Testis (tissue), 2 donors: ENCODE measurements at regions not wholly inside any gene's neighbourhood (a gene's known extent, or its start where the extent isn't known, plus 50 kb on each side); places are given as distances from the start of the nearest gene placed in this dataset.

Source experiments
- CTCF ChIP-seq, 3 experiments: fragments of 450-650 bp in 2 of 3; fragments of 200-600 bp in 1 of 3; sonication (generic) in 1 of 3; IDR thresholded peaks; one replicate each; pipeline ENCODE4 v1.5.1; 2016 to 2019; ENCODE audit warnings: antibody characterized with exemption in 3 of 3, mild to moderate bottlenecking in 2 of 3, moderate library complexity in 1 of 3
- POLR2A ChIP-seq: fragments of 450-650 bp; IDR thresholded peaks from one replicate; pipeline ENCODE4 v1.6.1; 2017; ENCODE audit warnings: antibody characterized with exemption, mild to moderate bottlenecking, moderate library complexity

GRCh38 chr3:18233987-18234716, 191.0 kb downstream of the SATB1 start:
- no peak for TF ChIP-seq CTCF (IDR thresholded peaks at IDR 0.05)
- TF ChIP-seq POLR2A = no peak
